ENCODE measurements at regions not wholly inside any gene's neighbourhood (a gene's known extent, or its start where the extent isn't known, plus 50 kb on each side); places are given as distances from the start of the nearest gene placed in this dataset.

GRCh38 chr1:104408268-104408667, 658.6 kb downstream of the AMY1C start:
- Histone ChIP-seq H3K36me3 (replicated peaks; ENCODE audit: insufficient read depth, low read depth) (no peaks in the 10 kb centered on the region), H3K4me1 (ENCODE audit: insufficient read depth) (no peaks in the 10 kb centered on the region), H3K79me2 (no peaks in the 10 kb centered on the region), H3K27me3 (no peaks in the 10 kb centered on the region), H2AFZ (no peak overlapping the region), H3K9me2 (replicated peaks; ENCODE audit: insufficient read depth) (no peaks in the 10 kb centered on the region), H4K20me1 (ENCODE audit: insufficient read depth, poor library complexity, severe bottlenecking) (no peaks in the 10 kb centered on the region), H3K27ac (no peak overlapping the region), H3K4me2 (no peak overlapping the region), H3K9me3 (ENCODE audit: low read depth) (no peaks in the 10 kb centered on the region), H3K4me3 (no peak overlapping the region)
- WGBS (ENCODE audit: low lambda C conversion rate, missing lambda C conversion rate), result 84% methylated on average over 7 of the region's 8 CpGs
- DNase-seq (ENCODE audit: low spot score), result no peak
- TF ChIP-seq EZH2 (IDR thresholded peaks at IDR 0.05; ENCODE audit: borderline replicate concordance), result no peak
- TF ChIP-seq EZH2phosphoT487 (IDR thresholded peaks at IDR 0.05; ENCODE audit: low read depth, severe bottlenecking, unreplicated experiment), result no peak
- TF ChIP-seq CTCF (IDR thresholded peaks at IDR 0.05; ENCODE audit: poor library complexity), result no peak

- no peak overlapping the region for H3K4me2 ChIP-seq
- DNase-seq (ENCODE audit: low spot score), result no peak
- no peaks in the 10 kb centered on the region for H3K36me3 ChIP-seq (replicated peaks; ENCODE audit: insufficient read depth, low read depth)
- H3K4me1 ChIP-seq (ENCODE audit: insufficient read depth), result no peaks in the 10 kb centered on the region
- 80% methylated on average over 4 of the region's 4 CpGs for WGBS (ENCODE audit: low lambda C conversion rate, missing lambda C conversion rate)
- H3K27ac ChIP-seq, result no peak overlapping the region
- no peaks in the 10 kb centered on the region for H4K20me1 ChIP-seq (ENCODE audit: insufficient read depth, poor library complexity, severe bottlenecking)
- no peak overlapping the region for H3K4me3 ChIP-seq
- no peaks in the 10 kb centered on the region for H3K79me2 ChIP-seq
- no peaks in the 10 kb centered on the region for H3K9me2 ChIP-seq (replicated peaks; ENCODE audit: insufficient read depth)
- H2AFZ ChIP-seq, result no peak overlapping the region
- no peaks in the 10 kb centered on the region for H3K9me3 ChIP-seq (ENCODE audit: low read depth)
- no peaks in the 10 kb centered on the region for H3K27me3 ChIP-seq
- TF ChIP-seq CTCF (IDR thresholded peaks at IDR 0.05; ENCODE audit: poor library complexity) (no peak), EZH2phosphoT487 (IDR thresholded peaks at IDR 0.05; ENCODE audit: low read depth, severe bottlenecking, unreplicated experiment) (no peak), EZH2 (IDR thresholded peaks at IDR 0.05; ENCODE audit: borderline replicate concordance) (no peak)
These were observed 685.6 kb downstream of the AMY1C start for GRCh38 chr1:104435255-104435654.

- H3K9me2 ChIP-seq (replicated peaks; ENCODE audit: insufficient read depth), result no peaks in the 10 kb centered on the region
- H2AFZ ChIP-seq, result no peak overlapping the region
- no peaks in the 10 kb centered on the region for H4K20me1 ChIP-seq (ENCODE audit: insufficient read depth, poor library complexity, severe bottlenecking)
- H3K36me3 ChIP-seq (replicated peaks; ENCODE audit: insufficient read depth, low read depth), result no peaks in the 10 kb centered on the region
- TF ChIP-seq EZH2 (IDR thresholded peaks at IDR 0.05; ENCODE audit: borderline replicate concordance), result no peak
- H3K9me3 ChIP-seq (ENCODE audit: low read depth), result no peaks in the 10 kb centered on the region
- no peak overlapping the region for H3K4me3 ChIP-seq
- no peak for DNase-seq (ENCODE audit: low spot score)
- no peaks in the 10 kb centered on the region for H3K79me2 ChIP-seq
- no peak overlapping the region for H3K27ac ChIP-seq
- H3K4me1 ChIP-seq (ENCODE audit: insufficient read depth), result no peaks in the 10 kb centered on the region
- WGBS (ENCODE audit: low lambda C conversion rate, missing lambda C conversion rate), result 89% methylated on average over 1 of the region's 1 CpG
- H3K4me2 ChIP-seq, result no peak overlapping the region
- H3K27me3 ChIP-seq, result no peaks in the 10 kb centered on the region
These were observed 690.3 kb downstream of the AMY1C start for GRCh38 chr1:104440011-104440410.

GRCh38 chr1:104456724-104457123, 707.0 kb downstream of the AMY1C start:
- WGBS (ENCODE audit: low lambda C conversion rate, missing lambda C conversion rate), result 71% methylated on average over 1 of the region's 1 CpG
- Histone ChIP-seq H3K36me3 (replicated peaks; ENCODE audit: insufficient read depth, low read depth) (no peaks in the 10 kb centered on the region), H3K9me3 (ENCODE audit: low read depth) (no peaks in the 10 kb centered on the region), H3K9me2 (replicated peaks; ENCODE audit: insufficient read depth) (no peaks in the 10 kb centered on the region), H3K79me2 (no peaks in the 10 kb centered on the region), H3K27ac (no peak overlapping the region), H3K27me3 (no peaks in the 10 kb centered on the region), H3K4me1 (ENCODE audit: insufficient read depth) (no peaks in the 10 kb centered on the region), H3K4me3 (no peak overlapping the region), H2AFZ (no peak overlapping the region), H3K4me2 (no peak overlapping the region), H4K20me1 (ENCODE audit: insufficient read depth, poor library complexity, severe bottlenecking) (no peaks in the 10 kb centered on the region)
- no peak for TF ChIP-seq EZH2phosphoT487 (IDR thresholded peaks at IDR 0.05; ENCODE audit: low read depth, severe bottlenecking, unreplicated experiment)
- no peak for TF ChIP-seq EZH2 (IDR thresholded peaks at IDR 0.05; ENCODE audit: borderline replicate concordance)
- TF ChIP-seq CTCF (IDR thresholded peaks at IDR 0.05; ENCODE audit: poor library complexity), result no peak
- no peak for DNase-seq (ENCODE audit: low spot score)
